T1000 (cell line): ENCODE measurements at regions not wholly inside any gene's neighbourhood (a gene's known extent, or its start where the extent isn't known, plus 50 kb on each side); places are given as distances from the start of the nearest gene placed in this dataset.
A peak's percentile ranks its signal among the peaks of the same experiment; 100 is the strongest.
"Not testable (repeated sequence)": the region's sequence is repeated elsewhere in the genome, so short reads cannot be mapped to it uniquely, and the experiment has no call there.

Source experiments
- DNase-seq: peaks from one replicate; lab custom pipeline; 2025; ENCODE audit warnings: mixed read lengths; lab: John Stamatoyannopoulos, UW

- DNase-seq = no peak
Measured at GRCh38 chr12:9372202-9372601, 164.0 kb upstream of the PZP start.

GRCh38 chr12:9367828-9368227, 159.6 kb upstream of the PZP start:
- no peak for DNase-seq

GRCh38 chr12:9367201-9367600, 159.0 kb upstream of the PZP start:
- DNase-seq = no peak

GRCh38 chr12:9365296-9365695, 157.1 kb upstream of the PZP start:
- no peak for DNase-seq

- peak; percentile 41 for DNase-seq
Measured at GRCh38 chr12:9364224-9365176, 156.3 kb upstream of the PZP start.

GRCh38 chr12:9363145-9363544, 154.9 kb upstream of the PZP start:
- no peak for DNase-seq

GRCh38 chr12:9361879-9362326, 153.7 kb upstream of the PZP start:
- no peak for DNase-seq

GRCh38 chr12:9354009-9354754, 146.0 kb upstream of the PZP start:
- DNase-seq = not testable (repeated sequence)

- no peak for DNase-seq
Measured at GRCh38 chr12:9351136-9351535, 142.9 kb upstream of the PZP start.

- no peak for DNase-seq
Measured at GRCh38 chr12:9349888-9350885, 142.0 kb upstream of the PZP start.

- no peak for DNase-seq
Measured at GRCh38 chr12:9348906-9349518, 140.8 kb upstream of the PZP start.

- no peak for DNase-seq
Measured at GRCh38 chr12:9347328-9348127, 139.3 kb upstream of the PZP start.

- DNase-seq = no peak
Measured at GRCh38 chr12:9346866-9347327, 138.7 kb upstream of the PZP start.

- DNase-seq = no peak
Measured at GRCh38 chr12:9345171-9345570, 137.0 kb upstream of the PZP start.

- no peak for DNase-seq
Measured at GRCh38 chr12:9344541-9344940, 136.3 kb upstream of the PZP start.

- DNase-seq = no peak
Measured at GRCh38 chr12:9343731-9344130, 135.5 kb upstream of the PZP start.

- no peak for DNase-seq
Measured at GRCh38 chr12:9342614-9343353, 134.6 kb upstream of the PZP start.

- no peak for DNase-seq
Measured at GRCh38 chr12:9341260-9341585, 133.0 kb upstream of the PZP start.

- DNase-seq = peak; percentile 70
Measured at GRCh38 chr12:9340422-9341259, 132.4 kb upstream of the PZP start.
